Neural progenitor cell (in vitro differentiated cells): ENCODE measurements at regions not wholly inside any gene's neighbourhood (a gene's known extent, or its start where the extent isn't known, plus 50 kb on each side); places are given as distances from the start of the nearest gene placed in this dataset.

Experiments used
- DNase-seq: peaks from one replicate; pipeline ENCODE4 v3.0.0-alpha.2; 2016; ENCODE audit warnings: low spot score
- H2AFZ ChIP-seq: fragments of 200-600 bp; sonication (generic); replicated peaks from 2 replicates; pipeline ENCODE4 v1.6.1; 2016; ENCODE audit warnings: antibody characterized with exemption
- H3F3A ChIP-seq: fragments of 200-600 bp; sonication (generic); 2 replicates; pipeline ENCODE4 v1.6.1; 2016; ENCODE audit warnings: antibody characterized with exemption, low read depth
- H3K27ac ChIP-seq: fragments of 200-600 bp; sonication (generic); 2 replicates; pipeline ENCODE4 v1.5.1; 2016; ENCODE audit warnings: mild to moderate bottlenecking
- H3K27me3 ChIP-seq: fragments of 200-600 bp; sonication (generic); 2 replicates; pipeline ENCODE4 v1.6.1; 2016; ENCODE audit warnings: mild to moderate bottlenecking, moderate library complexity
- H3K36me3 ChIP-seq: fragments of 200-600 bp; sonication (generic); 2 replicates; pipeline ENCODE4 v1.5.1; 2016
- H3K4me1 ChIP-seq: fragments of 200-600 bp; sonication (generic); 2 replicates; pipeline ENCODE4 v1.6.1; 2016; ENCODE audit warnings: mixed run types
- H3K4me2 ChIP-seq: fragments of 200-600 bp; sonication (generic); 2 replicates; pipeline ENCODE4 v1.6.1; 2016
- H3K4me3 ChIP-seq: fragments of 200-600 bp; sonication (generic); 2 replicates; pipeline ENCODE4 v1.5.1; 2016
- H3K79me2 ChIP-seq: fragments of 200-600 bp; sonication (generic); 2 replicates; pipeline ENCODE4 v1.6.1; 2016; ENCODE audit warnings: low read depth
- H3K9ac ChIP-seq: fragments of 200-600 bp; sonication (generic); 2 replicates; pipeline ENCODE4 v1.6.1; 2016
- H3K9me3 ChIP-seq: fragments of 200-600 bp; sonication (generic); 2 replicates; pipeline ENCODE4 v1.5.1; 2016; ENCODE audit warnings: low read depth
- H4K20me1 ChIP-seq: fragments of 200-600 bp; sonication (generic); 2 replicates; pipeline ENCODE4 v1.6.1; 2016; ENCODE audit warnings: low read depth
- H3K27ac Mint-ChIP-seq: 3 replicates; pipeline ENCODE4 v1.8.0; 2021; ENCODE audit warnings: mixed read lengths
- H3K27me3 Mint-ChIP-seq: 2 replicates; pipeline ENCODE4 v1.8.0; 2022; ENCODE audit warnings: low read depth, mild to moderate bottlenecking, inconsistent platforms, moderate library complexity, mixed read lengths; ENCODE audit not compliant: insufficient read depth
- H3K36me3 Mint-ChIP-seq: 3 replicates; pipeline ENCODE4 v1.8.0; 2021; ENCODE audit warnings: mixed read lengths
- H3K4me1 Mint-ChIP-seq: 3 replicates; pipeline ENCODE4 v1.8.0; 2021; ENCODE audit warnings: mixed read lengths
- H3K4me3 Mint-ChIP-seq: 3 replicates; pipeline ENCODE4 v1.8.0; 2021; ENCODE audit warnings: mild to moderate bottlenecking, moderate library complexity, mixed read lengths
- H3K9me3 Mint-ChIP-seq: 3 replicates; pipeline ENCODE4 v1.8.0; 2020; ENCODE audit warnings: mixed read lengths
- CTCF ChIP-seq: fragments of 200-600 bp; sonication (generic); IDR thresholded peaks from 2 replicates; pipeline ENCODE4 v1.5.1; 2017; ENCODE audit warnings: antibody characterized with exemption, mild to moderate bottlenecking
- EZH2 ChIP-seq: fragments of 200-600 bp; sonication (generic); IDR thresholded peaks from 2 replicates; pipeline ENCODE4 v1.6.1; 2017; ENCODE audit warnings: antibody characterized with exemption, mild to moderate bottlenecking, moderate library complexity
- EZH2phosphoT487 ChIP-seq: fragments of 200-600 bp; sonication (generic); IDR thresholded peaks from 2 replicates; pipeline ENCODE4 v1.6.1; 2017; ENCODE audit warnings: antibody characterized with exemption

DNA sequence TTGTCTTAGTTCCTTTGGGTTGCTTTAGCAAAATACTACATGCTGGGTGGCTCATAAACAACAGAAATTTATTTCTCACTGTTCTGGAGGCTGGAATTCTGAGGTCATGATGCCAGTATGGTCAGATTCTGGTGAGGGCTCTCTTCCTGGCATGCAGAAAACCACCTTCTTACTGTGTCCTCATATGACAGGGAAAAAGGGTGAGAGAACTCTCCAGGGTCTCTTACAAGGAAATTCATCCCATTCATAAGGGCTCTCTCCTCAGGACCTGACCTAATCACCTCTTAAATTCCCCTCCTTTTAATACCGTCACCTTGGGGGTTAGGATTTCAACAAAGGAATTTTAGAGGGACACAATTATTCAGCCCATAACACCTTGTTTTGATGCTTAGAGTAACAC lies 243.1 kb upstream of the TNP1 start:
- DNase-seq = no peak
- no peak for TF ChIP-seq CTCF
- TF ChIP-seq EZH2 = no peak
- no peak for TF ChIP-seq EZH2phosphoT487
- Histone ChIP-seq H3F3A (no peaks in the 10 kb centered on the region), H3K27me3 (no peaks in the 10 kb centered on the region), H3K4me1 (peaks cover 6% of the 10 kb centered on the region), H4K20me1 (no peaks in the 10 kb centered on the region), H3K4me2 (no peak overlapping the region), H3K36me3 (no peaks in the 10 kb centered on the region), H3K4me3 (no peak overlapping the region), H3K9me3 (no peaks in the 10 kb centered on the region), H3K79me2 (no peaks in the 10 kb centered on the region), H2AFZ (no peak overlapping the region), H3K9ac (no peak overlapping the region), H3K27ac (no peak overlapping the region)
- Mint-ChIP-seq H3K27ac (no peak overlapping the region), H3K9me3 (no peaks in the 10 kb centered on the region), H3K4me3 (no peak overlapping the region), H3K27me3 (no peaks in the 10 kb centered on the region), H3K36me3 (no peaks in the 10 kb centered on the region), H3K4me1 (peaks cover 3% of the 10 kb centered on the region)

- H3K36me3 Mint-ChIP-seq = no peaks in the 10 kb centered on the region
- H3K4me1 Mint-ChIP-seq = peaks cover 3% of the 10 kb centered on the region
- H3K27ac Mint-ChIP-seq = no peak overlapping the region
- H3K9me3 Mint-ChIP-seq = no peaks in the 10 kb centered on the region
- no peaks in the 10 kb centered on the region for H3K27me3 Mint-ChIP-seq
- H2AFZ ChIP-seq = no peak overlapping the region
- H3K4me2 ChIP-seq = no peak overlapping the region
- no peaks in the 10 kb centered on the region for H3K27me3 ChIP-seq
- H3K9me3 ChIP-seq = no peaks in the 10 kb centered on the region
- H3K4me1 ChIP-seq = peaks cover 6% of the 10 kb centered on the region
- no peak overlapping the region for H3K27ac ChIP-seq
- H3K9ac ChIP-seq = no peak overlapping the region
- no peaks in the 10 kb centered on the region for H3K79me2 ChIP-seq
- H3K36me3 ChIP-seq = no peaks in the 10 kb centered on the region
- no peak overlapping the region for H3K4me3 Mint-ChIP-seq
- no peaks in the 10 kb centered on the region for H3F3A ChIP-seq
- no peaks in the 10 kb centered on the region for H4K20me1 ChIP-seq
- TF ChIP-seq EZH2phosphoT487 (no peak), EZH2 (no peak), CTCF (no peak)
- no peak for DNase-seq
- no peak overlapping the region for H3K4me3 ChIP-seq
These were observed 242.1 kb upstream of the TNP1 start for GRCh38 chr2:217101972-217102371.

GRCh38 chr2:217099561-217099960 lies 239.7 kb upstream of the TNP1 start:
- peaks cover 3% of the 10 kb centered on the region for H3K9me3 Mint-ChIP-seq

More at GRCh38 chr2:217099561-217099960, 239.7 kb upstream of the TNP1 start:
- H3K4me1 ChIP-seq = peaks cover 6% of the 10 kb centered on the region
- no peaks in the 10 kb centered on the region for H3K27me3 ChIP-seq
- Mint-ChIP-seq H3K4me3 (no peak overlapping the region), H3K4me1 (peaks cover 3% of the 10 kb centered on the region), H3K27ac (no peak overlapping the region), H3K27me3 (peaks cover 2% of the 10 kb centered on the region), H3K36me3 (no peaks in the 10 kb centered on the region)
- no peak overlapping the region for H3K4me3 ChIP-seq
- H3K36me3 ChIP-seq = no peaks in the 10 kb centered on the region
- no peak for TF ChIP-seq EZH2phosphoT487
- no peak for TF ChIP-seq EZH2
- TF ChIP-seq CTCF = no peak
- H3F3A ChIP-seq = no peaks in the 10 kb centered on the region
- no peaks in the 10 kb centered on the region for H3K79me2 ChIP-seq
- no peak overlapping the region for H3K9ac ChIP-seq
- no peak overlapping the region for H2AFZ ChIP-seq
- H3K27ac ChIP-seq = no peak overlapping the region
- no peaks in the 10 kb centered on the region for H4K20me1 ChIP-seq
- DNase-seq = no peak
- H3K4me2 ChIP-seq = no peak overlapping the region
- H3K9me3 ChIP-seq = no peaks in the 10 kb centered on the region
